Aorta (tissue), 5 donors: ENCODE measurements at regions not wholly inside any gene's neighbourhood (a gene's known extent, or its start where the extent isn't known, plus 50 kb on each side); places are given as distances from the start of the nearest gene placed in this dataset.

Experiments used
- ATAC-seq: fragments of 200-7000 bp; cut with Tn5 transposase; one replicate; pipeline ENCODE4 v1.9.1; 2022; ENCODE audit warnings: moderate library complexity; ENCODE audit not compliant: low FRiP score
- DNase-seq, 2 donors: peaks; one replicate each; pipeline ENCODE4 v3.0.0-alpha.2; 2020
- H3K27ac ChIP-seq, 2 donors: one replicate each; pipeline ENCODE4 v1.5.1; 2013; ENCODE audit warnings: low read length in 2 of 2, mild to moderate bottlenecking in 2 of 2, moderate library complexity in 2 of 2, control low read depth in 1 of 2, inconsistent platforms in 1 of 2, low read depth in 1 of 2
- H3K27me3 ChIP-seq, 2 donors: one replicate each; pipeline ENCODE4 v1.6.1; 2013; ENCODE audit warnings: control low read depth in 1 of 2, low read length in 1 of 2, mild to moderate bottlenecking in 1 of 2, moderate library complexity in 1 of 2; ENCODE audit not compliant: insufficient read depth in 2 of 2, control insufficient read depth in 1 of 2
- H3K36me3 ChIP-seq, 2 donors: one replicate each; pipeline ENCODE4 v1.6.1; 2013; ENCODE audit warnings: control low read depth in 1 of 2, low read length in 1 of 2, mild to moderate bottlenecking in 1 of 2; ENCODE audit not compliant: insufficient read depth in 2 of 2, control insufficient read depth in 1 of 2
- H3K4me1 ChIP-seq, 2 donors: one replicate each; pipeline ENCODE4 v1.6.1; 2013; ENCODE audit warnings: low read length in 2 of 2, control low read depth in 1 of 2, mild to moderate bottlenecking in 1 of 2, moderate library complexity in 1 of 2; ENCODE audit not compliant: insufficient read depth in 2 of 2, control insufficient read depth in 1 of 2
- H3K4me3 ChIP-seq, 2 donors: one replicate each; pipeline ENCODE4 v1.5.1; 2013; ENCODE audit warnings: low read length in 2 of 2, control low read depth in 1 of 2, mild to moderate bottlenecking in 1 of 2
- H3K9me3 ChIP-seq: one replicate; pipeline ENCODE4 v1.6.1; 2013; ENCODE audit warnings: mild to moderate bottlenecking, low read length; ENCODE audit not compliant: control insufficient read depth
- WGBS, 2 donors: extraction: QIAGEN DNeasy Blood & Tissue Kit; methylation state at CpG; one replicate each; pipeline ENCODE4 v1.1.7; 2013; 5-methylcytosine and 5-hydroxymethylcytosine counted together
- intact Hi-C, 2 donors: fragments of 100-400 bp; cut with DNase I; formaldehyde crosslinking; loops; one replicate each; pipeline versions ENCODE4 v1.14.2 to v1.15.0; 2022
- donor health status: healthy with polysubstance abuse.
- donor health status: Bipolar disorder and iron deficiency.
- donor health status: DM: no; HTN: no; CAD: no.
- donor health status: DM: no; HTN: no; CAD: no.
- donor health status: DM: yes; HTN: yes; CAD: no.

DNA sequence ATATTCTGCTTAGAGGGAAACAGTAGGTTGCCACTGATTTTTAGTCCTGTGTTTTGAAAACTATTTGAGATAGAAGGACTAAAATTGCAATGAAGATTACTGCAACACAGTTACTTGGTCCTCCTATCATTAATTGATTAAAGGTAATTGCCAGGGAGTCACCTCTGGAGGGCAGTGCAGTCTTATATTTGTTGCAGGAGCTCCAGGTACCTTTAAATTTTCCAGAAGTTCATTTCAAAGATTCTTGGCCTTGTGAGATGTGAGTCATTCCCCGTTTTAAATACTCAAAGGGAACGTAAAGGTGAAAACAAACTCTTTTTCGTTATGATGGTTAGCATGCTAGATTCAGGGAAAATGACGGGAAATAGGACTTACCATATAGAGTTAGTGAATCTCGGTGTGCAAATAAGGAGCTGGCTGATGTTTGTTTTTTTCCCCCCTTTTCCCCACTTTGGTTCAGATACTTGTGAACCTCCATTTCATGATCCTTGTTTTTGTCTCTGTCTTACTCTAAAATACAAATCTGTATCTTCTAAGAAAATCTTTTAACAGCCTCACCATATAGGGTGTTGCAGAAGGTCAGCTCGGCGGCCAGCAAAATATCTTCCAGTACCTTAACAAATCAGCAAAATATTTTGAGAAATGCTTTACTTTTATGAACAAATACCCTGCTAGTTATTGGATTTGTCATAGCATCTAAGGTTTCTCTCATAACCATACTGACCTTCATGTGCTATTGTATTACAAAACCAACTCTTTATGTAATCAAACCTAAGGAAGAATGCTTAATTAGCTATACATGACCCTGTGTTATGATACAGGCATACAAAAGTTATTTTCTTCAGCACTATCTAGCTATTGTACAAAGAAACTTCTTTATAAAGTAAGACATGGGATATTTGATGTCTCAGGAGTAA lies 143.0 kb upstream of the HDAC9 start:
- ATAC-seq, result no peak
- no peak overlapping the region for H3K4me3 ChIP-seq
- WGBS, 2 donors, result 33 to 36% methylated on average over 7 of the region's 7 CpGs
- intact Hi-C loops, result loop anchor here (2.0 to 10.0 kb wide), 5 partner anchors 220 to 1312 kb away; no protein-coding TSS in a partner anchor
- H3K9me3 ChIP-seq, result no peaks in the 10 kb centered on the region
- peak in 1 of 2 donors; percentile 57 for DNase-seq
- no peaks in the 10 kb centered on the region for H3K36me3 ChIP-seq
- H3K27me3 ChIP-seq, result no peaks in the 10 kb centered on the region
- H3K27ac ChIP-seq, result peak overlapping the region in 1 of 2 donors; percentile 43
- H3K4me1 ChIP-seq, result no peaks in the 10 kb centered on the region

DNA sequence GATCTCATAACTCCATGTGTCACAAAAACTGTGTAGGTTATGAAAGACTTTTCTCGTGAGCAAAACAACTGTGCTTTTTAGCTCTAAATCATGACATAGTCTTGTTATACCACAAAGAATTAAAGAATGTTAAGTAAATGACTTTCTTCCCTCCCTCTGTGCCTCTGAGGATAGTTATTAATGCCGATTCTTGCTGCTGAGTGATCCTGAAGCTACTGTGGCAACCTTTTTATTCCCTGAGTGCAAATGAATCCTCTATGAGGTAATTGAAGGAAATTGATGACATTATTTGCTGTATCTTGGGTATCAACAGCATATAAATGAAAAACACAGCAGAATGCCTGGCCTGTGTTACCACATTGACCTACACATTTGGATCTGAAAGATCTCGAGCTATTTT lies 142.2 kb upstream of the HDAC9 start:
- Histone ChIP-seq H3K4me3 (no peak overlapping the region), H3K9me3 (no peaks in the 10 kb centered on the region), H3K4me1 (no peaks in the 10 kb centered on the region), H3K27me3 (no peaks in the 10 kb centered on the region), H3K36me3 (no peaks in the 10 kb centered on the region), H3K27ac (no peak overlapping the region)
- WGBS, 2 donors, result 76 to 80% methylated on average over 3 of the region's 3 CpGs
- intact Hi-C loops, result loop anchor here (2.0 to 10.0 kb wide), 5 partner anchors 219 to 1311 kb away; no protein-coding TSS in a partner anchor
- DNase-seq, result no peak
- no peak for ATAC-seq

DNA sequence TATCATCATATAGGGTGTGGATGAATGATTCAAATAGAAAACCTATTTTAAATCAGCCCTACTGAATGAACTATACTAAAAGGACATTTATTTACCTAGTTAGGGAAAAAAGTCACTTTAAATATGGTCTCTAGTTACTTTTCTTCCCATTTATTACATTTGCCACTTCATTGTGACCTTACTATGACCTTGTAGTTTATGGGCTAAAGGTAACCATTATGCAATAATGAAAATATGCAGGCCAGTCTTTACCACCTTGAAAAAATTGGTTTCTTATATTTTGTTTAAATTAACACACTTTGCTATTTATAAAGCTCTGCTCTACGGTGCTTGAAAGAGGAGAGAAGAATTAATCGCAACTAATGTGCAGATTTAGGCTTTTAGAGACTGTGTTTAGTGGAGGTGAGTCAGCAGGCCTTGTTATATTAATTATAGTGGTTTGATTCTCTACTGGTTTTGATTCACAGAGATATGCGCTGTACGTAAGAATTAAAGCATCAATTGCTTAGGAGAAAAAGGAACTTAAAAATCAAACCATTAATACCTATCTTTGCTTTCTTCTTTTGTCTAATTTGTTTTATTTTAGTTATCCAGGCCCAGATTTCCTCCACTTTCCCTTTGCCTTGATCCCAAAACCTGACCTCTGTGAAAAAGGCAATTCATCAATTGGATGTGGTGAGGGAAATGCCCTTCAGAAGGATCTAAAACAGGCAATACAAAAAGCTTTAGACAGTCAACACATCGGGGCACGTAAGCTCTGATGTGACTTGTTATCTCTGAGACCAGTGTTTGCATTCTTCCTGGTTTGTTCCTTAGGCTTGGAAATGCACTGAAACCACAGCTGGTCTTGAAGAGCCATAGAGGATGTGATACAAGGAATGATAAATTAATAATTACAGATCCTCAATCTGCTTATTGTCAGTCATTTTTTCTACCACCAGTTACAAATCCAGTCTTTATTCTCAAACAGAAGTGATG lies 141.2 kb upstream of the HDAC9 start:
- DNase-seq (no peak), ATAC-seq (no peak)
- WGBS, 2 donors, result 87 to 89% methylated on average over 6 of the region's 6 CpGs
- no peaks in the 10 kb centered on the region for H3K4me1 ChIP-seq
- no peak overlapping the region for H3K4me3 ChIP-seq
- no peaks in the 10 kb centered on the region for H3K9me3 ChIP-seq
- H3K27ac ChIP-seq, result no peak overlapping the region
- H3K27me3 ChIP-seq, result no peaks in the 10 kb centered on the region
- no peaks in the 10 kb centered on the region for H3K36me3 ChIP-seq
- intact Hi-C loops, result loop anchor here (5.0 to 10.0 kb wide), 5 partner anchors 143 to 1310 kb away; partner anchors contain the start of gene HDAC9 (in 1 of the 2)

DNA sequence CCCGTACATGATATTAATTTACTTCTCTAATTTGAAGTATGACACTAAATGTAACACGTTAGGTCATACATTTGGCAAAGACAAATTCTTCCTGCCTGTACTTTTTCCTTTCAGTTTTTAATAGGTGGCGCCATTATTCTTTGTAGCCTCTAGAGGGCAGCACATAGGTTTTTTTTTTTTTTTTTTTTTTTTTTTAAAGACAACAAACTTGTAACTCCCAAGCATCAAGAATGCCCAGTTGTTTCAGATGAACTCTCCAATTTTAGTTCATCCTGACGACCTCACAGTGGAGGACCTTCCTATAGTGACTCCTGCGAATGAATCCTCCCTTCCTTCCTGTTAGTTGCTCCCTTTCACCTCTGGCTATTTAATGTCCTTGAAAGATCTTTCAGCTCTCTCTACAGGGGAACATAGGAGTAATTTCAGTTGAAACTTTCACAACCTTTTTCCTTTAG lies 139.3 kb upstream of the HDAC9 start:
- intact Hi-C loops, result loop anchor here (5.0 to 10.0 kb wide), 3 partner anchors 141 to 1309 kb away; partner anchors contain the start of gene HDAC9 (in 1 of the 2)
- H3K4me3 ChIP-seq, result no peak overlapping the region

DNA sequence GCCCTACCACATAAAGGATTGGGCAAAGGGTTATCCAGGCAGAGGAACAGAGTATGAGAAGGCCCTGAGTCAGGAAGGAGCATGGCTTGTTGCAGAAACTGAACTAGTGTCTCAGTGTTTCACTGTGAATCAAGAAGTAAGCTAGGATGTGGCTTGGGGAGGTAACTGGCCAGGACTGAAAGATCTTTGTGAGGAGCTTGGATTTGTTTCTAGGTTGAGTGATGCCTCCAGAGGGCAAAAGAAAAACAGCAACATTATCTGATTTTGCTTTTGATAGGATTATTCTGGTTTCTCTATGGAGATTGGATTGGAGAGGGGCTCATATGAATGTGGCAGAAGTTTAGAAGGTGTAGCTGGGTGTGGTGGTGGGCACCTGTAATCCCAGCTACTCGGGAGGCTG lies 137.9 kb upstream of the HDAC9 start:
- ATAC-seq (no peak), DNase-seq (no peak)
- Histone ChIP-seq H3K4me3 (no peak overlapping the region), H3K4me1 (peaks cover 0 to 1% of the 10 kb centered on the region in 2 donors), H3K36me3 (no peaks in the 10 kb centered on the region), H3K9me3 (no peaks in the 10 kb centered on the region), H3K27me3 (no peaks in the 10 kb centered on the region), H3K27ac (no peak overlapping the region)
- intact Hi-C loops, result loop anchor here (2.0 to 10.0 kb wide), 4 partner anchors 137 to 1307 kb away; partner anchors contain the start of gene HDAC9 (in 2 of the 2)
- WGBS, 2 donors, result 97 to 100% methylated on average over 1 of the region's 1 CpG

More for the DNA sequence above, 139.3 kb upstream of the HDAC9 start:
- WGBS, 2 donors, result 10 to 11% methylated on average over 5 of the region's 5 CpGs
- no peaks in the 10 kb centered on the region for H3K27me3 ChIP-seq
- peak; percentile 59 for ATAC-seq
- H3K36me3 ChIP-seq, result no peaks in the 10 kb centered on the region
- no peaks in the 10 kb centered on the region for H3K9me3 ChIP-seq
- DNase-seq, result no peak
- H3K27ac ChIP-seq, result no peak overlapping the region
- H3K4me1 ChIP-seq, result no peaks in the 10 kb centered on the region

DNA sequence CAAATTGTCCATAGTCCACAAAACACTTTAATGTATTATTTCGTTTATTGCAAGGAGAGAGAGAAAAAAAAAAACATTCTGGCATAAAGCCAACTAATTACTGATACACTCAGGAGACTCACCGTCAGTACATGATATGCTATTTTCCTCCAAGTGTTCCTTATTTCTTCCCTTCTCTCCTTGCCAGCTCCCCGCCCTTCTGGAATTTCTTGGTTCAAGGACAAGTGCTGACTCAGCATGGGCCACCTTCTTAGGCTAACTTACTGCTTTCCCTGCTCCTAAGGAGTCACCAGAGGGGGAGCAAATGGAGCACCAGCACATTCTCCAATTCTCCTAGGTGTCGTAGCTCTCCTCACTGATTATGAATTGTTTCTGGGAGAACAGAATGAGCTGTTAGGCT lies 133.8 kb upstream of the HDAC9 start:
- Histone ChIP-seq H3K36me3 (no peaks in the 10 kb centered on the region), H3K4me3 (no peak overlapping the region), H3K4me1 (peaks cover 0 to 1% of the 10 kb centered on the region in 2 donors), H3K9me3 (no peaks in the 10 kb centered on the region), H3K27me3 (no peaks in the 10 kb centered on the region), H3K27ac (no peak overlapping the region)
- WGBS, 2 donors, result 73 to 76% methylated on average over 4 of the region's 4 CpGs
- no peak for DNase-seq
- intact Hi-C loops, result no loop called here
- ATAC-seq, result no peak

DNA sequence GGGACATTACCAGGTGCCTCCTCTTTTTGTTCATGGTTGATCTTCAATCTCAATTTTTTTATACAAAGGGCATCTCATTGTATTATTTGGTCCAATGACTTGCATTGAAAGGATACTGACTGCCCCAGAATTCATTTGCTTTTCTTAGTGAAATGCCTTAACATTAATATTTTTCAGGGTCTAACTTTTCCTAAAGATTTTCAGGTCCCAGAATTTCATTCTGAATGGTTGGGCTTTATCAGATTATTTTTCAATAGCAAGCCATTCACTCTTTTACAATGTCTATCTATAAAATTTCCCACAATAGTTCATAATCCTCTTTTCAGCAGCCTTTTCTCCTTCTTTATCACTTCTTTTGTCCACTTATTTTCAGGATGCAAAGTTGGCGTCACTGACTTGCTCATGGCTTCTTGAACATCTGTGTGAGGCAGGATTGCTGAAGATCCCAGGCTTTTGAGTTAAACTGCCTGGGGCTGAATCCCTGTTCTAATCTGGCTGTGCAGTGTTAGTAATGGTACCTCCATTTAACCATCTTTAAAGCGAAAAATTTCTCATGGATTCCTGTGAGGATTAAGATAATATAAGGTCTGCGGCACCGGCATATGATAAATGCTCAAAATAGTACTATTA lies 131.7 kb upstream of the HDAC9 start:
- Histone ChIP-seq H3K9me3 (no peaks in the 10 kb centered on the region), H3K4me1 (peaks cover 0 to 1% of the 10 kb centered on the region in 2 donors), H3K27ac (no peak overlapping the region), H3K27me3 (no peaks in the 10 kb centered on the region), H3K4me3 (no peak overlapping the region), H3K36me3 (no peaks in the 10 kb centered on the region)
- WGBS, 2 donors, result 82 to 91% methylated on average over 4 of the region's 4 CpGs
- DNase-seq (no peak), ATAC-seq (no peak)
- intact Hi-C loops, result no loop called here

DNA sequence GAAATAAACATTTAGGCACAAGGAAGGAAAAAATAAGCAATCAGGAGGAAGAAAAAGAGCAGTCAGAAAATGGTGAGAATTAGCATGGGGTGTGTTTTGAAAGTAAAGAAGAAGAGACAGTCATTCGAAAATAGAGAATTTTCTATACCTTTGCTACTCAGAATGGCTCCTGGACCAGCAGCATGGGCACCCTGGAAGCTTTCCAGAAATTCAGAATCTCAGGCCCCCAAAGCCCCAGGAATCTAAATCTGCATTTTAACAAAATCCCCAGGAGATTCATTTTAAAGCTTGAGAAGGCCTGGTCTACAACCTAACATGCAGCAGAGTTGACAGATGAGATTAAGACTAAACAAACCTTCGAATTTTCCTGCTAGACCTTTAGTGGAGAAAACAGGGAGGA lies 131.2 kb upstream of the HDAC9 start:
- ATAC-seq (no peak), DNase-seq (no peak)
- no peak overlapping the region for H3K27ac ChIP-seq
- no peaks in the 10 kb centered on the region for H3K9me3 ChIP-seq
- no peak overlapping the region for H3K4me3 ChIP-seq
- intact Hi-C loops, result no loop called here
- peaks cover 0 to 1% of the 10 kb centered on the region in 2 donors for H3K4me1 ChIP-seq
- WGBS, 2 donors, result 91% methylated on average over 2 of the region's 2 CpGs
- no peaks in the 10 kb centered on the region for H3K36me3 ChIP-seq
- no peaks in the 10 kb centered on the region for H3K27me3 ChIP-seq
